Activated T-cell treated with anti-CD3 and anti-CD28 coated beads for 1 hour (primary cell): ENCODE measurements at regions not wholly inside any gene's neighbourhood (a gene's known extent, or its start where the extent isn't known, plus 50 kb on each side); places are given as distances from the start of the nearest gene placed in this dataset.

Experiments
- DNase-seq: peaks from one replicate; pipeline ENCODE4 v3.0.0-alpha.2; 2020; ENCODE audit warnings: low read depth

- no peak for DNase-seq
Measured at GRCh38 chr1:239212811-239213220, 173.6 kb upstream of the CHRM3 start.

- no peak for DNase-seq
Measured at GRCh38 chr1:239209591-239209990, 176.8 kb upstream of the CHRM3 start.

GRCh38 chr1:239204401-239204800, 182.0 kb upstream of the CHRM3 start:
- DNase-seq: no peak

- DNase-seq: no peak
Measured at GRCh38 chr1:239197871-239198270, 188.5 kb upstream of the CHRM3 start.

- DNase-seq: no peak
Measured at GRCh38 chr1:239189998-239190512, 196.3 kb upstream of the CHRM3 start.

- DNase-seq: no peak
Measured at GRCh38 chr1:239186487-239186886, 199.9 kb upstream of the CHRM3 start.

- DNase-seq: no peak
Measured at GRCh38 chr1:239185245-239185619, 201.1 kb upstream of the CHRM3 start.

GRCh38 chr1:239184561-239185244, 201.7 kb upstream of the CHRM3 start:
- DNase-seq: no peak

- DNase-seq: no peak
Measured at GRCh38 chr1:239178961-239179360, 207.4 kb upstream of the CHRM3 start.

- no peak for DNase-seq
Measured at GRCh38 chr1:239174880-239175279, 211.5 kb upstream of the CHRM3 start.

- DNase-seq: no peak
Measured at GRCh38 chr1:239170828-239171227, 215.5 kb upstream of the CHRM3 start.

GRCh38 chr1:239169276-239169675, 217.1 kb upstream of the CHRM3 start:
- no peak for DNase-seq

GRCh38 chr1:239164451-239165180, 221.8 kb upstream of the CHRM3 start:
- no peak for DNase-seq

GRCh38 chr1:239155466-239156091, 230.8 kb upstream of the CHRM3 start:
- DNase-seq: no peak

- no peak for DNase-seq
Measured at GRCh38 chr1:239151937-239152336, 234.4 kb upstream of the CHRM3 start.

- no peak for DNase-seq
Measured at GRCh38 chr1:239140968-239141367, 245.4 kb upstream of the CHRM3 start.

GRCh38 chr1:239139801-239140200, 246.6 kb upstream of the CHRM3 start:
- no peak for DNase-seq

- no peak for DNase-seq
Measured at GRCh38 chr1:239128541-239128940, 257.8 kb upstream of the CHRM3 start.

GRCh38 chr1:239126884-239127283, 259.5 kb upstream of the CHRM3 start:
- no peak for DNase-seq

- DNase-seq: no peak
Measured at GRCh38 chr1:239125893-239126292, 260.5 kb upstream of the CHRM3 start.

- no peak for DNase-seq
Measured at GRCh38 chr1:239125027-239125426, 261.3 kb upstream of the CHRM3 start.

GRCh38 chr1:239123260-239123659, 263.1 kb upstream of the CHRM3 start:
- no peak for DNase-seq
